ENCODE measurements at regions not wholly inside any gene's neighbourhood (a gene's known extent, or its start where the extent isn't known, plus 50 kb on each side); places are given as distances from the start of the nearest gene placed in this dataset.

GRCh38 chr7:18200266-18200665, 172.6 kb upstream of the PRPS1L1 start:
- WGBS, 2 experiments (ENCODE audit: insufficient coverage in 1 of 2, insufficient read length in 1 of 2): 57 to 84% methylated on average over 1 to 4 of the region's 4 CpGs
- H3K27ac Mint-ChIP-seq: no peak overlapping the region
- Histone ChIP-seq H3K9ac (ENCODE audit: extremely low read depth, low read length, poor library complexity, severe bottlenecking) (no peak overlapping the region), H3K9me3 (ENCODE audit: control insufficient read depth, low read length) (no peaks in the 10 kb centered on the region), H3K4me1 (ENCODE audit: control insufficient read depth, insufficient read depth, low read length) (no peaks in the 10 kb centered on the region), H3K36me3 (ENCODE audit: control insufficient read depth, insufficient read depth, low read length) (no peaks in the 10 kb centered on the region), H3K27me3 (ENCODE audit: control insufficient read depth, insufficient read depth, low read length, poor library complexity, severe bottlenecking) (no peaks in the 10 kb centered on the region), H3K4me3 (ENCODE audit: low read length) (no peak overlapping the region), H3K27ac (ENCODE audit: low read depth, low read length) (no peak overlapping the region)
- H3K4me1 Mint-ChIP-seq: peaks cover 3% of the 10 kb centered on the region
- no peaks in the 10 kb centered on the region for H3K36me3 Mint-ChIP-seq (ENCODE audit: low read depth)
- TF ChIP-seq, protein P1, sequence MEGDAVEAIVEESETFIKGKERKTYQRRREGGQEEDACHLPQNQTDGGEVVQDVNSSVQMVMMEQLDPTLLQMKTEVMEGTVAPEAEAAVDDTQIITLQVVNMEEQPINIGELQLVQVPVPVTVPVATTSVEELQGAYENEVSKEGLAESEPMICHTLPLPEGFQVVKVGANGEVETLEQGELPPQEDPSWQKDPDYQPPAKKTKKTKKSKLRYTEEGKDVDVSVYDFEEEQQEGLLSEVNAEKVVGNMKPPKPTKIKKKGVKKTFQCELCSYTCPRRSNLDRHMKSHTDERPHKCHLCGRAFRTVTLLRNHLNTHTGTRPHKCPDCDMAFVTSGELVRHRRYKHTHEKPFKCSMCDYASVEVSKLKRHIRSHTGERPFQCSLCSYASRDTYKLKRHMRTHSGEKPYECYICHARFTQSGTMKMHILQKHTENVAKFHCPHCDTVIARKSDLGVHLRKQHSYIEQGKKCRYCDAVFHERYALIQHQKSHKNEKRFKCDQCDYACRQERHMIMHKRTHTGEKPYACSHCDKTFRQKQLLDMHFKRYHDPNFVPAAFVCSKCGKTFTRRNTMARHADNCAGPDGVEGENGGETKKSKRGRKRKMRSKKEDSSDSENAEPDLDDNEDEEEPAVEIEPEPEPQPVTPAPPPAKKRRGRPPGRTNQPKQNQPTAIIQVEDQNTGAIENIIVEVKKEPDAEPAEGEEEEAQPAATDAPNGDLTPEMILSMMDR (conservative IDR thresholded peaks at IDR 0.05): no peak
- DNase-seq: no peak
- no peaks in the 10 kb centered on the region for H3K9me3 Mint-ChIP-seq
- no peak overlapping the region for H3K4me3 Mint-ChIP-seq
- no peaks in the 10 kb centered on the region for H3K27me3 Mint-ChIP-seq (ENCODE audit: insufficient read depth)

GRCh38 chr7:18200855-18201254, 173.2 kb upstream of the PRPS1L1 start:
- H3K4me1 ChIP-seq (ENCODE audit: control insufficient read depth, insufficient read depth, low read length): no peaks in the 10 kb centered on the region
- Mint-ChIP-seq H3K4me1 (peaks cover 3% of the 10 kb centered on the region), H3K36me3 (ENCODE audit: low read depth) (no peaks in the 10 kb centered on the region), H3K4me3 (no peak overlapping the region), H3K9me3 (no peaks in the 10 kb centered on the region), H3K27ac (no peak overlapping the region), H3K27me3 (ENCODE audit: insufficient read depth) (no peaks in the 10 kb centered on the region)
- no peak overlapping the region for H3K4me3 ChIP-seq (ENCODE audit: low read length)
- no peak overlapping the region for H3K27ac ChIP-seq (ENCODE audit: low read depth, low read length)
- H3K9me3 ChIP-seq (ENCODE audit: control insufficient read depth, low read length): no peaks in the 10 kb centered on the region
- H3K9ac ChIP-seq (ENCODE audit: extremely low read depth, low read length, poor library complexity, severe bottlenecking): no peak overlapping the region
- H3K27me3 ChIP-seq (ENCODE audit: control insufficient read depth, insufficient read depth, low read length, poor library complexity, severe bottlenecking): no peaks in the 10 kb centered on the region
- WGBS, 2 experiments (ENCODE audit: insufficient coverage in 1 of 2, insufficient read length in 1 of 2): 92 to 100% methylated on average over 3 to 8 of the region's 8 CpGs
- H3K36me3 ChIP-seq (ENCODE audit: control insufficient read depth, insufficient read depth, low read length): no peaks in the 10 kb centered on the region
- TF ChIP-seq, protein P1 (conservative IDR thresholded peaks at IDR 0.05): no peak
- DNase-seq: no peak

- H3K36me3 Mint-ChIP-seq (ENCODE audit: low read depth): no peaks in the 10 kb centered on the region
- no peak for DNase-seq
- Histone ChIP-seq H3K27ac (ENCODE audit: low read depth, low read length) (no peak overlapping the region), H3K9ac (ENCODE audit: extremely low read depth, low read length, poor library complexity, severe bottlenecking) (no peak overlapping the region), H3K27me3 (ENCODE audit: control insufficient read depth, insufficient read depth, low read length, poor library complexity, severe bottlenecking) (no peaks in the 10 kb centered on the region), H3K4me3 (ENCODE audit: low read length) (no peak overlapping the region), H3K36me3 (ENCODE audit: control insufficient read depth, insufficient read depth, low read length) (no peaks in the 10 kb centered on the region), H3K9me3 (ENCODE audit: control insufficient read depth, low read length) (no peaks in the 10 kb centered on the region), H3K4me1 (ENCODE audit: control insufficient read depth, insufficient read depth, low read length) (no peaks in the 10 kb centered on the region)
- H3K4me1 Mint-ChIP-seq: peaks cover 3% of the 10 kb centered on the region
- TF ChIP-seq, protein P1 (conservative IDR thresholded peaks at IDR 0.05): no peak
- H3K27me3 Mint-ChIP-seq (ENCODE audit: insufficient read depth): no peaks in the 10 kb centered on the region
- no peak overlapping the region for H3K27ac Mint-ChIP-seq
- no peaks in the 10 kb centered on the region for H3K9me3 Mint-ChIP-seq
- H3K4me3 Mint-ChIP-seq: no peak overlapping the region
Observed at GRCh38 chr7:18201350-18201749, 173.7 kb upstream of the PRPS1L1 start.

Data from endodermal cell (in vitro differentiated cells).